HCT116 (cell line): ENCODE measurements at regions not wholly inside any gene's neighbourhood (a gene's known extent, or its start where the extent isn't known, plus 50 kb on each side); places are given as distances from the start of the nearest gene placed in this dataset.

Source experiments
- ATAC-seq: fragments of 200-7000 bp; cut with Tn5 transposase; 2 replicates; pipeline ENCODE4 v1.9.1; 2020; ENCODE audit warnings: mild to moderate bottlenecking, moderate library complexity
- BruUV-seq: library from RNA; stranded (reverse); fragments of 400-500 nt; replicated peaks from 2 replicates; lab custom pipeline; 2021; lab: Mats Ljungman, UMichigan
- CTCF ChIA-PET: fragments of 300-600 bp; sonication (Branson Sonifier 250); formaldehyde crosslinking; loops from one replicate; lab custom pipeline; 2021; ENCODE audit warnings: antibody characterized with exemption; lab: Charles Lee
- POLR2A ChIA-PET: fragments of 300-600, 350-600 bp; sonication (Branson Sonifier 250); formaldehyde crosslinking; loops from one replicate; lab custom pipeline; 2021; ENCODE audit warnings: antibody characterized with exemption; lab: Charles Lee
- RAD21 ChIA-PET, 2 experiments: fragments of 300-600 bp; sonication (Branson Sonifier 250); formaldehyde crosslinking; loops; one replicate each; lab custom pipeline; 2023; ENCODE audit warnings: low total read pairs in 2 of 2; ENCODE audit not compliant: uncharacterized antibody in 2 of 2, unreplicated experiment in 2 of 2, low non-redundant PET in 1 of 2; lab: Charles Lee
- DNase-seq: peaks from one replicate; pipeline ENCODE4 v3.0.0-alpha.2; 2010; ENCODE audit warnings: low read depth, low spot score
- H2AFZ ChIP-seq: fragments of 200-600 bp; shearing (Covaris generic), sonication (generic); 2 replicates; pipeline ENCODE4 v1.6.1; 2017; ENCODE audit warnings: low read depth, mixed run types, mixed read lengths, antibody characterized with exemption, low read length; ENCODE audit not compliant: poor library complexity, severe bottlenecking
- H3K27ac ChIP-seq: 2 replicates; pipeline ENCODE4 v1.5.1; 2012; ENCODE audit warnings: low read depth, low read length
- H3K27me3 ChIP-seq: fragments of 200-600 bp; sonication (generic); 2 replicates; pipeline ENCODE4 v1.6.1; 2016; ENCODE audit warnings: mixed run types, low read length, mixed read lengths; ENCODE audit not compliant: insufficient read depth
- H3K36me3 ChIP-seq, 2 experiments: fragments of 200-500 bp in 1 of 2; fragments of 200-600 bp in 1 of 2; sonication (Bioruptor generic) in 1 of 2; sonication (generic) in 1 of 2; 2 replicates each; pipeline versions ENCODE4 v1.5.1 to v1.6.1; 2014 to 2016; ENCODE audit warnings: low read length in 2 of 2, inconsistent platforms in 1 of 2, mixed read lengths in 1 of 2, mixed run types in 1 of 2; ENCODE audit not compliant: insufficient read depth in 2 of 2, control insufficient read depth in 1 of 2
- H3K4me1 ChIP-seq, 2 experiments: fragments of 200-600 bp in 1 of 2; sonication (generic) in 1 of 2; 2 replicates each; pipeline versions ENCODE4 v1.5.1 to v1.6.1; 2012 to 2017; ENCODE audit warnings: low read length in 2 of 2, inconsistent platforms in 1 of 2, mild to moderate bottlenecking in 1 of 2, mixed read lengths in 1 of 2, mixed run types in 1 of 2, moderate library complexity in 1 of 2; ENCODE audit not compliant: insufficient read depth in 2 of 2, control insufficient read depth in 1 of 2
- H3K4me2 ChIP-seq: fragments of 200-600 bp; sonication (generic); 2 replicates; pipeline ENCODE4 v1.6.1; 2017; ENCODE audit warnings: mixed run types, low read length, mixed read lengths
- H3K4me3 ChIP-seq, 2 experiments: fragments of 200-600 bp in 1 of 2; sonication (generic) in 1 of 2; replicated peaks in 1 of 2; 2 replicates each; pipeline ENCODE4 v1.5.1; 2011 to 2016; ENCODE audit warnings: low read length in 2 of 2, control low read depth in 1 of 2, low read depth in 1 of 2, mild to moderate bottlenecking in 1 of 2, mixed read lengths in 1 of 2, mixed run types in 1 of 2
- H3K79me2 ChIP-seq: fragments of 200-600 bp; sonication (generic); 2 replicates; pipeline ENCODE4 v1.6.1; 2017; ENCODE audit warnings: mild to moderate bottlenecking, mixed run types, low read length, moderate library complexity, mixed read lengths; ENCODE audit not compliant: insufficient read depth
- H3K9ac ChIP-seq: fragments of 200-600 bp; sonication (generic); 2 replicates; pipeline ENCODE4 v1.6.1; 2016; ENCODE audit warnings: low read length, mixed read lengths
- H3K9me2 ChIP-seq: fragments of 200-600 bp; sonication (generic), shearing (Covaris generic); 2 replicates; pipeline ENCODE4 v1.6.1; 2017; ENCODE audit warnings: mixed run types, mild to moderate bottlenecking, moderate library complexity; ENCODE audit not compliant: insufficient read depth
- H3K9me3 ChIP-seq, 2 experiments: fragments of 200-500 bp in 1 of 2; fragments of 200-600 bp in 1 of 2; sonication (Bioruptor generic) in 1 of 2; sonication (generic) in 1 of 2; 2 replicates each; pipeline ENCODE4 v1.6.1; 2014 to 2017; ENCODE audit warnings: low read length in 2 of 2, mixed read lengths in 2 of 2, inconsistent platforms in 1 of 2, low read depth in 1 of 2, mild to moderate bottlenecking in 1 of 2, mixed run types in 1 of 2, moderate library complexity in 1 of 2; ENCODE audit not compliant: control insufficient read depth in 1 of 2, insufficient read depth in 1 of 2
- H4K20me1 ChIP-seq: fragments of 200-600 bp; sonication (generic), shearing (Covaris generic); 2 replicates; pipeline ENCODE4 v1.6.1; 2017; ENCODE audit warnings: mixed run types, mild to moderate bottlenecking, moderate library complexity; ENCODE audit not compliant: insufficient read depth
- ATF3 ChIP-seq: IDR thresholded peaks from 2 replicates; pipeline ENCODE4 v1.6.1; 2012
- CEBPB ChIP-seq: IDR thresholded peaks from 2 replicates; pipeline ENCODE4 v1.6.1; 2012; ENCODE audit warnings: low read depth
- CTCF ChIP-seq, 3 experiments: fragments of 200-600 bp in 1 of 3; sonication (generic) in 1 of 3; IDR thresholded peaks in 2 of 3; conservative IDR thresholded peaks in 1 of 3; 2 replicates each; pipeline ENCODE4 v1.5.1; 2012 to 2017; ENCODE audit warnings: low read depth in 2 of 3, low read length in 2 of 3, antibody characterized with exemption in 1 of 3, borderline replicate concordance in 1 of 3, control low read depth in 1 of 3, mild to moderate bottlenecking in 1 of 3, mixed read lengths in 1 of 3, mixed run types in 1 of 3, moderate library complexity in 1 of 3; ENCODE audit not compliant: insufficient read depth in 1 of 3
- EGR1 ChIP-seq: IDR thresholded peaks from 2 replicates; pipeline ENCODE4 v1.6.1; 2012; ENCODE audit warnings: low read depth
- ELF1 ChIP-seq: IDR thresholded peaks from 2 replicates; pipeline ENCODE4 v1.6.1; 2012; ENCODE audit warnings: low read depth, borderline replicate concordance
- EZH2 ChIP-seq: fragments of 200-600 bp; sonication (generic); IDR thresholded peaks from 2 replicates; pipeline ENCODE4 v1.6.1; 2017; ENCODE audit warnings: antibody characterized with exemption, mixed run types
- EZH2phosphoT487 ChIP-seq: fragments of 200-600 bp; IDR thresholded peaks from 2 replicates; pipeline ENCODE4 v1.6.1; 2018; ENCODE audit warnings: antibody characterized with exemption, borderline replicate concordance
- FOSL1 ChIP-seq: IDR thresholded peaks from 2 replicates; pipeline ENCODE4 v1.6.1; 2012; ENCODE audit warnings: low read depth
- JUND ChIP-seq: IDR thresholded peaks from 2 replicates; pipeline ENCODE4 v1.6.1; 2012
- MAX ChIP-seq: IDR thresholded peaks from 2 replicates; pipeline ENCODE4 v1.6.1; 2012
- POLR2A ChIP-seq: IDR thresholded peaks from 2 replicates; pipeline ENCODE4 v1.7.0; 2011; ENCODE audit warnings: borderline replicate concordance; ENCODE audit not compliant: insufficient read depth, insufficient read length; ENCODE audit errors: extremely low read depth
- POLR2AphosphoS5 ChIP-seq: IDR thresholded peaks from 2 replicates; pipeline ENCODE4 v1.6.1; 2011; ENCODE audit warnings: mild to moderate bottlenecking, low read depth, low read length, moderate library complexity
- RAD21 ChIP-seq: IDR thresholded peaks from 2 replicates; pipeline ENCODE4 v1.6.1; 2012; ENCODE audit warnings: low read depth, mild to moderate bottlenecking
- REST ChIP-seq: IDR thresholded peaks from 2 replicates; pipeline ENCODE4 v1.6.1; 2012; ENCODE audit warnings: low read depth
- SIN3A ChIP-seq: IDR thresholded peaks from 2 replicates; pipeline ENCODE4 v1.6.1; 2012; ENCODE audit warnings: low read depth
- SP1 ChIP-seq: IDR thresholded peaks from 2 replicates; pipeline ENCODE4 v1.6.1; 2012; ENCODE audit warnings: low read depth
- YY1 ChIP-seq: IDR thresholded peaks from 2 replicates; pipeline ENCODE4 v1.6.1; 2011; ENCODE audit warnings: low read length, low read depth, moderate library complexity, mild to moderate bottlenecking; ENCODE audit not compliant: insufficient replicate concordance; ENCODE audit errors: extremely low read depth
- ZBTB33 ChIP-seq: IDR thresholded peaks from 2 replicates; pipeline ENCODE4 v1.6.1; 2011; ENCODE audit warnings: mild to moderate bottlenecking, low read length, moderate library complexity; ENCODE audit not compliant: insufficient replicate concordance; ENCODE audit errors: extremely low read depth
- ZNF274 ChIP-seq: fragments of 200-500 bp; sonication (Bioruptor generic); IDR thresholded peaks from 2 replicates; pipeline ENCODE4 v1.6.1; 2014; ENCODE audit warnings: mild to moderate bottlenecking, low read depth, low read length, inconsistent platforms
- intact Hi-C: fragments of 100-400 bp; cut with micrococcal nuclease; formaldehyde crosslinking; loops from 2 replicates; pipeline ENCODE4 v1.10.0; 2022

- TF ChIP-seq EZH2phosphoT487 (no peak), CEBPB (no peak)
Measured at GRCh38 chr6:92243315-92243714, 1176.0 kb downstream of the EPHA7 start (continued).

- BruUV-seq: no TSS peak
- Histone ChIP-seq H3K9me3 (peaks cover 5 to 36% of the 10 kb centered on the region in 2 experiments; a peak in 2 of 4 replicates), H3K27me3 (no peaks in the 10 kb centered on the region), H3K79me2 (no peaks in the 10 kb centered on the region), H3K4me1 (no peaks in the 10 kb centered on the region), H3K27ac (no peak overlapping the region), H3K36me3 (no peaks in the 10 kb centered on the region), H3K9ac (no peak overlapping the region), H3K4me2 (no peak overlapping the region), H3K9me2 (no peaks in the 10 kb centered on the region), H2AFZ (no peak overlapping the region), H3K4me3 (no peak overlapping the region), H4K20me1 (no peaks in the 10 kb centered on the region)
- RAD21 ChIA-PET: no interaction called here
- intact Hi-C loops: no loop called here
- DNase-seq (no peak), ATAC-seq (no peak)
- CTCF ChIA-PET: no interaction called here
- POLR2A ChIA-PET: no interaction called here
- no peak for TF ChIP-seq RAD21
- no peak for TF ChIP-seq SIN3A
- TF ChIP-seq SP1: no peak
- TF ChIP-seq JUND: no peak
- no peak for TF ChIP-seq EZH2
- no peak for TF ChIP-seq POLR2AphosphoS5
- TF ChIP-seq CEBPB: no peak
- no peak for TF ChIP-seq ZBTB33
- no peak for TF ChIP-seq CTCF (IDR thresholded peaks at IDR 0.05 in 2 of 3, conservative IDR thresholded peaks at IDR 0.05 in 1 of 3; ENCODE audit: borderline replicate concordance in 1 of 3, insufficient read depth in 1 of 3, low read depth in 2 of 3, low read length in 2 of 3)
- TF ChIP-seq REST: no peak
- TF ChIP-seq ATF3: no peak
- no peak for TF ChIP-seq YY1
- no peak for TF ChIP-seq ELF1
- TF ChIP-seq EGR1: no peak
- no peak for TF ChIP-seq MAX
- TF ChIP-seq FOSL1: no peak
- TF ChIP-seq ZNF274: no peak
- no peak for TF ChIP-seq POLR2A
- no peak for TF ChIP-seq EZH2phosphoT487
Measured at GRCh38 chr6:92231171-92231701, 1188.1 kb downstream of the EPHA7 start.
